8988T (cell line): ENCODE measurements at regions not wholly inside any gene's neighbourhood (a gene's known extent, or its start where the extent isn't known, plus 50 kb on each side); places are given as distances from the start of the nearest gene placed in this dataset.

Source experiments
- DNase-seq: peaks from one replicate; pipeline ENCODE4 v3.0.0; 2011

- DNase-seq = no peak
Observed at GRCh38 chr2:196249860-196250259, 78.5 kb upstream of the STK17B start.

GRCh38 chr2:196251132-196251531 lies 79.8 kb upstream of the STK17B start:
- DNase-seq = no peak

DNA sequence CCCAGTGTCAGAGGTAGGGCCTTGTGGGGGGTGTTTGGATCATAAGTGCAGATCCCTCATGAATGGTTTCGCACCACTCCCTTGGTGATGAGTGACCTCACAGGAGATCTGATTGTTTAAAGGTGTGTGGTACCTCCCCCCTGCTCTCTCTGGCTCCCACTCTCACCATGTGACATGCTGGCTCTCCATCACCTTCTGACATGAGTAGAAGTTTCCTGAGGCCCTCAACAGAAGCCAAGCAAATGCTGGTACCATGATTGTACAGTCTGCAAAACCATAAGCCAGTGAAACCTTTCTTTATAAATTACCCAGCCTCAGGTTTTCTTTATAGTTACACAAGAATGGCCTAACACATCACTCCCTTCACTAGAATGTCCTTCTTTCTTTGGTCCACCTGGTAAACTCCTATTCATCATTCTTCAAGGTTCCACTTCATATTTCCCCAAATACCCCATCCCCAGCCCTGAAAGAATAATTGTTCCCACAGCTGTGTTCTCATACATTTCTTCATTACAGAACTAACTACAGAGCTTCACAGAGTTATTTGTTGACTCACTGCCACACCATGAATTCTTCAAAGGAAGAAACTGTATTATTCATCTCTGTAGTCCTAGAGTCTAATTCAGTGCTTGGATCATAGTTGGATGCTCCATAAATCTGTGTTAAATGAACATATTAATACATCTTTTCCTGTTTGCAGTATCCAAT lies 81.2 kb upstream of the STK17B start:
- DNase-seq = no peak

GRCh38 chr2:196253116-196253480 lies 81.7 kb upstream of the STK17B start:
- DNase-seq = no peak

- DNase-seq = no peak
Observed at GRCh38 chr2:196256585-196256984, 85.2 kb upstream of the STK17B start.

DNA sequence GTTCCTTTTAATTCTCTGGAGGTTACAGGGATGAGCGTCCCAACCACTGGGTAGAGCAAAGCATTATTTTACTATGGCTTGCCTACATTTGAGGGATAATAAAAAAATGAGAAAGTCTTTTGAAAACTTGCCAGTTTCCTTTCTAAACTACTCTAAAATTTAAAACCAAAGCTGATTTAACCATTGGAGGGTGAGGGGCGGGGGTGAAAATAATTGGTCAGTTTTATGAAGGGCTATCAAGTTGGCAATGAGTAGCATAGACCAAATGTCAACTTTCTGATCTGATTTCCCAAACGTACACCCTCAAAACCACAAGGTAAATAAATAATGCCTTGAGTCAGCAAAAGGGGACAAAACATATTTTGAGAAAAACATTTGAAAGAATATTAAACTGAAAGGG lies 85.7 kb upstream of the STK17B start:
- DNase-seq = no peak

DNA sequence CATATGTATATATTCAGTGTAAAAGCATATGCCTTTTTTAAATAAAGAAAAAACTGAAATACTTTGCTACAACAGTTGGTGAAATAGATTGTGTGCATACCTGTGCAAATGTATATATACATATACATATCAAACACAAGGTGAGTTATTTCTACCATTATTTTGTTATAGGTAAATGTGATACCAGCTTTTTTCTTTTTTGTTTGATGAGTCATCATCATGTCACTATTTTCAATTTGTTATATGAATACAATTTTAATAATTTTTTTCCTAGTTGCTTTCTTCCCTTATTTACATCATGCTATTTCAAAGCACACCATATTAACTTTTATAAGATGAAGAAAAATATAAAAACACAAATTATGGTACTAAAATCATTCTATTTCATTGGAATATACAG lies 87.0 kb upstream of the STK17B start:
- DNase-seq = no peak

DNA sequence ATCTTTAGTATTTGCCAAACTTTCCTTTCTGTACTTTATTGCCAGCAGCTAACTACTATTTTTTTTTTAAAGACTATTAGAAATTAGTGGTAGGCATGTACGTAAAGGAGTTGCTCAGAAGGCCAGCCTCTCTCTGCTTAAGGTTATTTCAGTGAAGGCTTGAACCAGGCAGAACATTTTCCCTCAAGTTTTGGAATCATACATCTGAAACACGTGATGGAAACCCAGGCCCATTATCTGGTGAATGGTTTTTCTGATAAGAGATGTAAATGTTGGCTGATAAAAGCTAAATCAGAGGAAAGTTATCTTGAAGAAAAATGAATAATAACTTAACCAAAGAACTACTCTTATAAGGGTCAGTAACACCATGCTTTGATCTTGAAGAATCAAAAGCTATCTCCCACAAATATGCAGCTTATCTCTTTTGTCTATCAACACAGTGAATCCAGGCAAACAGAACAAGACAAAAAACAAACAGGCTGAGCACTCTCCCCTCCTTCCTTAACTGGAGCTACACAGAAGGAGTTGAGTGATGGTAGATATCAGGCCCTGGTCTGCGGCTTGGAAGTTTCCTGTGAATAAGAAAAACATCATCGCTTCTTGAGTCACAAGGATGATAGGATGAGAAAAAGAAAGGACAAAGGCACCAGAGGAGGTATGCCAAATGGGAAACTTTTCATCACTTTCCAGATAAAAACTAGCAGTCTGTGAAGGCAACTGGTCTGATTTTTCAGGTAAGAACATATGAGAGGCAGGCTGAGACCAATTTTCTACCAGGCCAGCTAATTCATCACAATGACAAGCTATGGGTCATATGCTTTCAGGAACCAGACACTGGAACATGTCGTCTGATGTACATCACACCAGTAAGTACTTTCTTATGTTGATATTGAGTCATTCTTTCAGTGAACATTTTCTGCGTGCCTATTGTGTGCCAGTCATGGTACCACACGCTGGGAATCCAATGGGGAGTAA lies 88.4 kb upstream of the STK17B start:
- DNase-seq = no peak

GRCh38 chr2:196260546-196260945 lies 89.2 kb upstream of the STK17B start:
- no peak for DNase-seq

DNA sequence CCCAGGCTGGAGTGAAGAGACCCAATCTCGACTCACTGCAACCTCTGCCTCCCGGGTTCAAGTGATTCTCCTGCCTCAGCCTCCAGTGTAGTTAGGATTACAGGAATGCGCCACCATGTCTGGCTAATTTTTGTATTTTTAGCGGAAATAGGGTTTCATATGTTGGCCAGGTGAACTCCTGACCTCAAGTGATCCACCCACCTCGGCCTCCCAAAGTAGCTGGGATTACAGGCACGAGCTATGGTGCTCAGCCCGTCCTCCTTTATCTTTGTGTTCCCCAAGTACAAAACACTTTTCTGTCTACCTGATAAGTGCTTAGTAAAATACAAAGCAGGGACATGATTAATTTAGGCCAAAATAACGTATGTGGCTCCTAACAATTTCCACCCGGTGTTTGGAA lies 91.2 kb upstream of the STK17B start:
- DNase-seq = no peak

DNA sequence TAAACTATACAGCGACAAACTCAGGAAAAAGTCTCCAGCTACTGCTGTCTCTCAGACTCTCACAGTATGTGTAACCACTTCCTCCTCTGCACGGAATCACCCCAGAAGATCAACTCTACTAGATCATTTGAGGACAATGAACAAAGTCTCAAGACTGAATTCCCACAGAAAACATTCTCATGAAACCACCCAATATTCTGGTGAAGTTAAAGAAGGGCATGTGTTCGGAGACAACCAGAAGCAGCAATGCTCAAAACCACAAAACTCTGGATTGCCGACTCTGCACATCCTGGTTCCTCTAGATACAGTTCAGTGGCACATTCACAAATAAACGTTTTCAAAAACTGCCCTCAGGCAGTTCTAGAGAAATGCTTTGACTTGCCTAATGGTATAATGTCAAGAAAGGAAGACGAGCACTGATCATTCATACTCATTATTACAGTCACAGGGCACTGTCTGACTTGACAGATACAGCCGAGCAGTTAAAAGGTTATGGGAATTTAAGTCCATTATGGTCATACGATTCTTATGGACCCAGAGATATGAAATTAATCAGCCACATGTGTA lies 91.9 kb upstream of the STK17B start:
- DNase-seq = no peak

DNA sequence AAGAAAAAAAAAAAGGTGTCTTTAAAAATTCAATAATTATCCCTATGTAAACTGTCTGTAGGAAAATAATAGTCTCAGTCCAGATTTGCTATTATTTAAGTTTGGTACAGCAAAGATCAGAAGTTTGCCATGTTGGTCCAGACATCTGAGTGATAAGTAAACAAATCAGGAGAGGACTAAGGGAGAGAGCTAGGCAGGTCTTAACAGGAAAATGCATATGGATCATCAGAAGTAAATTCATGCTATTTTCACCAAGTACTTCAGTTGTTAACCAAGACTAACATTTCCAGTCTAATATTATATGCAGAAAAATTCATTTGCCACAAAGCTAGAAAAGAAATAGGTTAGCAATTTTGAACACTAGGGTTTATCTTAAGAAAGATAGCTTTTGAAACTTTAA lies 95.0 kb upstream of the STK17B start:
- DNase-seq = no peak

GRCh38 chr2:196266855-196267254 lies 95.5 kb upstream of the STK17B start:
- no peak for DNase-seq

GRCh38 chr2:196268025-196268424 lies 96.6 kb upstream of the STK17B start:
- no peak for DNase-seq

- DNase-seq = no peak
Observed at GRCh38 chr2:196268538-196269338, 97.4 kb upstream of the STK17B start.

GRCh38 chr2:196271795-196272194 lies 100.4 kb upstream of the STK17B start:
- no peak for DNase-seq

GRCh38 chr2:196274387-196274809 lies 103.0 kb upstream of the STK17B start:
- no peak for DNase-seq

- DNase-seq = no peak
Observed at GRCh38 chr2:196275646-196276352, 104.4 kb upstream of the STK17B start.

DNA sequence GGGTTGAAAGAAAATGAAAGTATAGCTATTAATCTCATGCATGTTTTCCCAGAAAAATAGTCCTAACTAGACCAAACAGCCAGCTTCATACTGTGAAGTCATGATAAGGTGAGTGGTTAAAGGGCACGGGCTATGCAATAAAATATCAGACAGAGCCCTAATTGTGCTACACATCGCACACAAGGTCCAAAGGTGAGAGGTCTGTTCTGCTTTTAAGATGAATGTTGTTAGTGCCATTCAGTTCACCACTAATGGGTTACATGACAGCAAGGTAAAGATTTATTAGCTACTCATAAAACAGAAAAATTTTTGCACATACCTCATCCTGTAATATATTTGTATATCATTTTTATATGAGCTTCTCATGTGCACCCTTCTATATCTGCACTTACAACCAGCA lies 105.0 kb upstream of the STK17B start:
- DNase-seq = no peak

- no peak for DNase-seq
Observed at GRCh38 chr2:196277002-196277401, 105.6 kb upstream of the STK17B start.

GRCh38 chr2:196278491-196278911 lies 107.1 kb upstream of the STK17B start:
- DNase-seq = no peak

- no peak for DNase-seq
Observed at GRCh38 chr2:196279541-196279940, 108.2 kb upstream of the STK17B start.
